M059J (cell line): ENCODE measurements at regions not wholly inside any gene's neighbourhood (a gene's known extent, or its start where the extent isn't known, plus 50 kb on each side); places are given as distances from the start of the nearest gene placed in this dataset.
"Not testable (repeated sequence)": the region's sequence is repeated elsewhere in the genome, so short reads cannot be mapped to it uniquely, and the experiment has no call there.

Source experiments
- DNase-seq: peaks from one replicate; pipeline ENCODE4 v3.0.0-alpha.2; 2012; ENCODE audit warnings: low read depth

GRCh38 chr6:21742238-21742660, 148.7 kb downstream of the SOX4 start:
- DNase-seq, result peak; percentile 96

GRCh38 chr6:21744331-21744730, 150.8 kb downstream of the SOX4 start:
- DNase-seq, result peak; percentile 51

- no peak for DNase-seq
Observed at GRCh38 chr6:21745543-21746337, 152.2 kb downstream of the SOX4 start.

- no peak for DNase-seq
Observed at GRCh38 chr6:21747441-21747840, 153.9 kb downstream of the SOX4 start.

GRCh38 chr6:21748343-21749056, 154.9 kb downstream of the SOX4 start:
- DNase-seq, result peak; percentile 60

- no peak for DNase-seq
Observed at GRCh38 chr6:21749754-21750153, 156.2 kb downstream of the SOX4 start.

- DNase-seq, result no peak
Observed at GRCh38 chr6:21750575-21750974, 157.0 kb downstream of the SOX4 start.

- DNase-seq, result peak; percentile 93
Observed at GRCh38 chr6:21751608-21752007, 158.1 kb downstream of the SOX4 start.

- peak; percentile 90 for DNase-seq
Observed at GRCh38 chr6:21752054-21752811, 158.7 kb downstream of the SOX4 start.

- peak; percentile 89 for DNase-seq
Observed at GRCh38 chr6:21753241-21754108, 159.9 kb downstream of the SOX4 start.

- DNase-seq, result peak; percentile 93
Observed at GRCh38 chr6:21754891-21755290, 161.3 kb downstream of the SOX4 start.

GRCh38 chr6:21756487-21756886, 162.9 kb downstream of the SOX4 start:
- DNase-seq, result no peak

GRCh38 chr6:21757392-21757791, 163.8 kb downstream of the SOX4 start:
- DNase-seq, result not testable (repeated sequence)

- DNase-seq, result no peak
Observed at GRCh38 chr6:21759721-21760120, 166.2 kb downstream of the SOX4 start.

GRCh38 chr6:21761053-21761730, 167.6 kb downstream of the SOX4 start:
- not testable (repeated sequence) for DNase-seq

GRCh38 chr6:21764989-21765388, 171.4 kb downstream of the SOX4 start:
- DNase-seq, result no peak

- DNase-seq, result peak; percentile 79
Observed at GRCh38 chr6:21767891-21768648, 174.5 kb downstream of the SOX4 start.

GRCh38 chr6:21769405-21769861, 175.9 kb downstream of the SOX4 start:
- peak; percentile 96 for DNase-seq

- DNase-seq, result peak; percentile 64
Observed at GRCh38 chr6:21769968-21770367, 176.4 kb downstream of the SOX4 start.
